Islet precursor cell (in vitro differentiated cells): ENCODE measurements at regions not wholly inside any gene's neighbourhood (a gene's known extent, or its start where the extent isn't known, plus 50 kb on each side); places are given as distances from the start of the nearest gene placed in this dataset.

Experiments used
- DNase-seq: peaks from one replicate; pipeline ENCODE4 v3.0.0-alpha.2; 2018

DNA sequence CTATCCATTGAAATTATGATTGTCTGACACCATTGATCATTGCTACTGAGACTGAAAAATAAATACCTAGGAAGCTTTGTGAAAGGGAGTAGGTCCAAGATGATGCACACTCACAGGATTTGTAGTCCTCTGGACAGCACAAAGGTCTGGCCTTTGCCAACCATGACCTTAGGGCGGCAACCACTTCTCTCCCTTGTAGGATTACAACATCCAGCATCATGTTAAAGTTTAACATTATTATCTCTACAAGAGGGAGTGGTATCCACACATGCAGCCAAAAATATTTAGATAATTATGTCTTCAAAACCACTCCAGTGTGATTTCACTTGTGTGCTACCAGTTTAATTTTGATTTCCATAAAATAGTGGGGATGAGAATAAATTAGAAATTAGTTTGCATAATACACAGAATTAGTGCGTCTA, 51.1 kb upstream of the NHSL1 start:
- DNase-seq, result no peak

GRCh38 chr6:138554146-138554545, 54.9 kb upstream of the NHSL1 start:
- no peak for DNase-seq

GRCh38 chr6:138555421-138555988, 56.2 kb upstream of the NHSL1 start:
- peak; percentile 90 for DNase-seq

- no peak for DNase-seq
Measured at GRCh38 chr6:138557147-138557546, 57.9 kb upstream of the NHSL1 start.

DNA sequence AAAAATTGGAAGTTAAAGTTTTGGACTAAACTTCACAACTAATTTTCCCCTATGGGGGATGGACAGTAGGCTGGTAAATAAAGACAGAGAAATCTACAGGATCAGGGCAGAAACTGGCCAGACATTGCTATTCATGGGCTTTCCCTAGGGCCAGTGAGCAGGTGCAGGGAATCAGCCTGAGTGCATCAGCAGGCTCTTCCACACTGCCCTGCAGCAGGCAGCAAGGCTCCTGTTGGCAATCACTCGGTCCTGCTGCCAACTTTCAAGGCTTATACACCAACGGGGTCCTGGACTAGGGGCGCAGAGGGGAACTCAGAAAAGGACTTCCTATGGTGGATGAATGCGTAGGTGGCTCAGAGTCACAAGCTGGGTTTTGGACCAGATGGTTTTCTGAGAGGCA, 59.8 kb upstream of the NHSL1 start:
- no peak for DNase-seq

GRCh38 chr6:138560130-138560860, 61.0 kb upstream of the NHSL1 start:
- DNase-seq, result peak; percentile 75

DNA sequence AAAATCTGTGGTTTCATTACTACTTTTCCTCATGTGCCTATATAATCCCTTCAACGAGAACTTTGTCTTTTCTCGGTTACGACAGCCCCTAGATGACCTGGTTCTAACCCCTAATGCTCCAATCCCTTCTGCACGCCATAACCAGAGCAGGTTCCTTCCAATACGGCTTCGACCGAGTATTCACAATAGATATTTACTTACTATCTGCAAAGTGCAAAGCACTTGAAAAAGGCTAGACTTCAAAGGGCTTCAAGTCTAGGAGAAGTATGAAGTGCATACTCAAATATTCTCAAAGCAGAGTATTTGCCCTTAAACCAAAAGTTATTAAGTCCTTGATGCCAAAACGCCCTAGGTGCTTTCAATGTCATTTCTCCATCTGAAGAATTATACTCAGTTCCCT, 63.4 kb upstream of the NHSL1 start:
- no peak for DNase-seq

- DNase-seq, result no peak
Measured at GRCh38 chr6:138563231-138563630, 63.9 kb upstream of the NHSL1 start.

- peak; percentile 85 for DNase-seq
Measured at GRCh38 chr6:138563650-138564049, 64.4 kb upstream of the NHSL1 start.

- DNase-seq, result no peak
Measured at GRCh38 chr6:138564170-138564721, 65.0 kb upstream of the NHSL1 start.

GRCh38 chr6:138567052-138567451, 67.8 kb upstream of the NHSL1 start:
- DNase-seq, result no peak

DNA sequence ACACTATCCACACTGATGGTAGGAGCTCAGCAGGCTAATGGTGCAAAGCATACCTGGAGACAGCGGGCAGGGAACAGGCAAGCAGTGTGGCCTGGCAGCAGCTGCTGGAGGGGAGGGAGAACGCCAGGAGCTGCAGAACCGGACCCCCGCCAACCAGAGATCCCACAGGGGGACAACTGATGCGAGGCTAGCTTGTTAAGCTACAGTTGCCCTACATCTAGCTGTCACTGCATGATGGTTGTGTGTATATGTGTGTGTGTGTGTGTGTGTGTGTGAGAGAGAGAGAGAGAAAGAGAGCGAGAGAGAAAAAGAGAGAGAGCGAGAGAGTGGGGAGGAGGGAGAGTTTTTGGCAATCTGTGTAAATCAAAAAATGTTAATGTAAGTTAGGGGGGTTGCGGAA, 69.7 kb upstream of the NHSL1 start:
- no peak for DNase-seq

GRCh38 chr6:138569554-138569953, 70.3 kb upstream of the NHSL1 start:
- no peak for DNase-seq

DNA sequence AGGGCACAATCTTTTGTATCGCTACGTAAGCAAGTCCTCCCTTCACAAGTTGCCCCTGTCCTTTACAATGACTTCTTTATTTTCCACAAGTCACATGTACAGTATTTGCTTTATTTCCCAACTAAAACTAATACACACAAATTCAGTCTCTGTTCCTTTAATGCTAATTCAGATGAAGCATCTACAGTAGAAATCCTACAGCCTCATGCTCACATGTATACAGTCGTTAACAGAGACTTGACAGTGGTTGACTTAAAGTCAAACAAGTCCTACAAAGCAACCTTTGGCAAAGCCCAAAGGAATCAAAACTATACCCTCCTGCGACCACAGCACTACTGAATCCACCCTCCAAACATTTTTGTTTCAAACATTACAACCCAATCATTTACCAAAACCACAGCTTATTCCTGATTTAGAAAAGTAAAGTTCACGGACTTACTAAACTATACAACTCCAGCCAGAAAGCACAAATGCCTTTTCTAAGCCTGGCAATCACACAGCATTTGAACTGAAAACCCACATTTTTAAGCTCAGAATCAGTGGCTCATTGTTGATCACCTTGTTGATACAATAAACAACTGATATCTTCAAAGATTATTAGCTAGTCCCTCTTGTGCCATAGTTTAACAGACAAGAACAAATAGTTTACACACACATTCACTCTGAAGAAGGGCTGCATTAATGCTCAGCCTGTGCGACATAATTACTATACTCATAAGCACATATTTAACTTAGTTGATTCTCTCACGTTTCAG, 70.9 kb upstream of the NHSL1 start:
- DNase-seq, result no peak

DNA sequence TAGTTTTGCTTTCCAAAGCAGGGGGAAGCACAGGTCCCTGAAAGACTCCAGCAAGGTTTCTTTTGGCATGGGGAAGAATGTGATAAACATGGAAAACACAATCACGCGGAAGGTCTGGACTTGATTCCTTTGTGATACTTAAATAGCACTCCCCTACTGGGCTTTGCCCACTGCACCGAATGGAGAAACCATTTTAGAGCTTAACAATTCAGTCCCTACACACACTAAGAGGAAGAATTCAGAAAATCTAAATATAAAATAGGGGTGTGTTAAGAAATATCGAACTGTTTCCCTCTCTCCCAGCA, 71.4 kb upstream of the NHSL1 start:
- no peak for DNase-seq

DNA sequence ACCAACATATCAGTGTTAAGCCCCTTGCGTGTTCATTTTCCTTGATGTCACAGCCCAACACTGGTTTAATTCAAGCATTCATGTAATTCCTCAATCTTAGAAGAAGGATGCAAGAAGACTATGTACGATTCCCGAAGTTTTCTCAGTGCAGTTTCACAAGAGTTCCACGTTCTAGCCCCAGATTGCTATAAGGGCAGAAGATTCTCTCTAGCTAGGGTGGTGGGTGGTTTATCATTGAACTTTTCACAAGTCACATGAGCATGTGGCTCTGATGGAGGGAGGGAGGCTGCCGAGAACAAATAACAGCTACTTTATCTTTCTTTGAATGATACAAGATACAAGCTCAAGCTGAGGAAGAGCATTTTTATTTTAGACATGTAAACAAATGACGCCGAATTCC, 71.9 kb upstream of the NHSL1 start:
- no peak for DNase-seq

DNA sequence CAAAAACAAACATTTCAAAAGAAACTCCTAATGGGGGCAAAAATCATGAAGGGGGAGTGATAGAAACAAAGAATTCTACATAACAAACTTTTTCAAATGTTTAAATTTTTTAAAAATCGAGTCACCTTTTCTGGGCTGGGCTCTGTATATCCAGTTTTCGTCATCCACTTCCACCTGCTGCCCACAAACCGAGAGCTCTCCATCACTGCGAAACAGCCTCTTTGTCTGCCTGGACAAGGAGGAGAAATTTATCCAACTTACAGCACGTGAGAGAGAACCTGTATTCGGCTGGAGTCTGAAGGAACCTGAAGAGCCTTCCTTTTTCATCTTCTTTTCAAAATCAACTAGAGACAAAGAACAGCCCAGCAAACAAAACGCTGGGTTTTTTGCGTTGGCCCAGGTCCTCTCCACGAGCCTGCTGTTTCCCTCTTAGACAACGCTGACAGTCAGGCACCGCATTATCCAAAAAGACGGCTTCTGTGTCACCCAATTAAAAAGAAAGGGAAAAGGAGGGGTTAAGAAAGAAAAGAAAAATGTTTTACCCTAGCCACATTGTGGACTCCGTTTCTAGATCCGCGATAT, 72.4 kb upstream of the NHSL1 start:
- no peak for DNase-seq

DNA sequence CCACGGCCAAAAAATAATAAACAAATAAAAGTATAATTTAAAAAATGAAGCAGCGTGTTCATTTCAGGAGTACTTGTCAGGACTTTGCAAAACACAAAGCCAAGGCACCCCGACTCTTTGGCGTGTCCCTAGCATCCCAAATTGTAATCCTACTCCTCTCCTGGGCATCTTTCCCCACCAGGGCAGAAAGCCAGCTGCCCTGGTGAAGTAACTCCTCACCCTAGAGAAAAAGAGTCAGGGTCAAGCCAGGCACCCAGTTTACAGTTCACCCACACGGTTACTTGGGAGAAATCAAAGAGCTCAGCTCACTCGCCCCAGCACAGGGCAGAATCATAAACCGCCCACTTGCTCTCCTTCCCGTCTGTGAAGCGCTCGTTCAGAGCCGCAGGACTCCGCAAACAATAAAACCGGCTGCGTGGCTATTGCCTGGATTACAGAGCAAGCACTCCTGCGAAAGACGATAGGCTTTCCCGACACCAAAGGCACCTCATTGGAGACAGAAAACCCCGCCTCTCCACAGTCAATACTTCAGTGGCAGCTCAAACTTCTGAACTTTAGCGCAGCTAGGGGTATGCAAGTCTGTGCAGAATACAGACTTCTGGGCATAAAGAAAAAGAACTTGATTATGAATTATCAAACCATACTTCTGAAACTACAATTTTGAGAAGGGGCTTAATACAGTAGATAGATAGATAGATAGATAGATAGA, 73.0 kb upstream of the NHSL1 start:
- peak; percentile 95 for DNase-seq

DNA sequence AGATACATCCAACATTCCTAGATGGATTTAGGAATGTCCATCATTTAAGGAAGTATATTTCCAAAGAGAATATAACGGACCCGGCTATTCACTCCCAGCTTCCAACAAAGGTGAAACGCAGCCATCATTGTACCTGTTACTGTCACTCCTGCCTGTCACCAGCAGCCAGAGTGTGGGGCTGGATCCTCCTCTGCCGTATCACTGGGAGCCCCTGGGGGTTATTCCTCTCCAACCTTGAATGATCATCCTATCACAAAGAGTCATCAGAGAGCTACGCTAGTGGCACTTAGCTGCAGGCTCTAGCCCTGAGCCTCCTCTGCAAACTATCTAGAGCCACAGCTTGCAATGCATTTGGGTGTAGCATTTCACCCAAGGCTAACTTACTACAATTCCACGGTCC, 73.6 kb upstream of the NHSL1 start:
- peak; percentile 75 for DNase-seq

GRCh38 chr6:138575257-138575656, 76.0 kb upstream of the NHSL1 start:
- DNase-seq, result no peak

DNA sequence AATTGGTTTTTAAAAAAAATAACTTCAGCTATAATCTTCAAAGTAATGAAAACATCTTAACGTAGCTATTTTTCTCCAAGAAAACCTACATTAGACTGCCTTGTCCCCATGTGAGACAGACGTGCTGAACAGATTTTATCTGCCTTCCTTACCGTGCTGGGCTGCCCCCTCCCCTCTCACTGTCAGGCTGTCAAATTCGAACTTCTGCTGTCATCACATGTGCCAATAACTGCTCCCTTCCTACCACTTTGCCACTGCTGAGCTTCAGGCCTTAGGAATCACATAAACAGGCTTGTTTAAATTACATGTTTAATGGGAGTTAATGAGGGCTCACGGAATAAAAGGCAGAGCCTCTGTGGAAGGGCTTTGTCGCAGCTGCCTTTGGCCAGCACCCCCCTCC, 77.0 kb upstream of the NHSL1 start:
- no peak for DNase-seq

GRCh38 chr6:138577151-138577915, 78.0 kb upstream of the NHSL1 start:
- DNase-seq, result peak; percentile 65
